ENCODE measurements at regions not wholly inside any gene's neighbourhood (a gene's known extent, or its start where the extent isn't known, plus 50 kb on each side); places are given as distances from the start of the nearest gene placed in this dataset.
"Not testable (repeated sequence)": the region's sequence is repeated elsewhere in the genome, so short reads cannot be mapped to it uniquely, and the experiment has no call there.

DNA sequence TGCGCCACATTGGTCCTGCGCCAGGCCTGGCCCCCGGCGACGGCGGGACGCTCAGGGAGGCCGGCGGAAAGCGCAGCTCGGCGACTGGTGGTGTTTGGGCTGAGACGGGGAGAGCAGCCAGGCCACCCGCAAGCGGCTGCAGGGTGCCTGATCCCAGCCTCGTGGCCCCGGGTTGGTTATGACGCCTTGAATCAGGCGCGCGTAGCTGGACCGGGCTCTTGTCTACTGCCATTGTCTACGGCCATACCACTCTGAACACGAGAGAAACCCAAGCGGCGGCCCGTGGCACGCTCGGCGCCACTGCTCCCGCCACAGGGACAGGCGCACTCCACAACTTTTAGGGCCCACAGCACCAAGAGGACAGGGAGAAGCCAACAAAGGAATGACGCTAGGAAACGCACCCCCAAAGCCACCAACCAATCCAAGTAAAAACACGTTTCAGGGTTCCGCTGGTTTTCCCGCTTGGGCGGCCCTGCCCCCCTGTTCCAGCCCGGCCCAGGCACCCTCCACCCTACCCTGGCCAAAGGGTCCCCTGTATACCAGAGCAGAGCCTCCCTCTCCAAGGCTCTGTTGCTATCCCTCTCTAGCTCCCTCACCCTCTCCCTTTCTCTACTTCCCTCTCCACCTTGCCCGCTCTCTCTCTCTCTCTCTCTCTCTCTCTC, 1849.3 kb upstream of the DEFB115 start:
- H3K27me3 ChIP-seq (ENCODE audit: insufficient read depth, low read length), result no peaks in the 10 kb centered on the region
- no peaks in the 10 kb centered on the region for H4K20me1 ChIP-seq (ENCODE audit: insufficient read depth, low read length)
- DNase-seq (ENCODE audit: insufficient read length, low spot score, missing footprints), result no peak
- no peak overlapping the region for H3K4me2 ChIP-seq (ENCODE audit: insufficient read depth, low read length)
- no peaks in the 10 kb centered on the region for H3K79me2 ChIP-seq (ENCODE audit: insufficient read depth, low read length)
- no peak overlapping the region for H3K4me3 ChIP-seq (ENCODE audit: insufficient read depth, low read length)
- H3K9me3 ChIP-seq (ENCODE audit: low read depth, low read length), result no peaks in the 10 kb centered on the region
- TF ChIP-seq, protein P1, sequence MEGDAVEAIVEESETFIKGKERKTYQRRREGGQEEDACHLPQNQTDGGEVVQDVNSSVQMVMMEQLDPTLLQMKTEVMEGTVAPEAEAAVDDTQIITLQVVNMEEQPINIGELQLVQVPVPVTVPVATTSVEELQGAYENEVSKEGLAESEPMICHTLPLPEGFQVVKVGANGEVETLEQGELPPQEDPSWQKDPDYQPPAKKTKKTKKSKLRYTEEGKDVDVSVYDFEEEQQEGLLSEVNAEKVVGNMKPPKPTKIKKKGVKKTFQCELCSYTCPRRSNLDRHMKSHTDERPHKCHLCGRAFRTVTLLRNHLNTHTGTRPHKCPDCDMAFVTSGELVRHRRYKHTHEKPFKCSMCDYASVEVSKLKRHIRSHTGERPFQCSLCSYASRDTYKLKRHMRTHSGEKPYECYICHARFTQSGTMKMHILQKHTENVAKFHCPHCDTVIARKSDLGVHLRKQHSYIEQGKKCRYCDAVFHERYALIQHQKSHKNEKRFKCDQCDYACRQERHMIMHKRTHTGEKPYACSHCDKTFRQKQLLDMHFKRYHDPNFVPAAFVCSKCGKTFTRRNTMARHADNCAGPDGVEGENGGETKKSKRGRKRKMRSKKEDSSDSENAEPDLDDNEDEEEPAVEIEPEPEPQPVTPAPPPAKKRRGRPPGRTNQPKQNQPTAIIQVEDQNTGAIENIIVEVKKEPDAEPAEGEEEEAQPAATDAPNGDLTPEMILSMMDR (IDR thresholded peaks at IDR 0.05; ENCODE audit: extremely low read depth, low read depth, low read length), result no peak
- H2AFZ ChIP-seq (ENCODE audit: low read length), result no peak overlapping the region
- no peak overlapping the region for H3K27ac ChIP-seq (ENCODE audit: low read depth, low read length)
- no peaks in the 10 kb centered on the region for H3K4me1 ChIP-seq (ENCODE audit: insufficient read depth, low read length)
- no peaks in the 10 kb centered on the region for H3K36me3 ChIP-seq (ENCODE audit: insufficient read depth, low read length)

GRCh38 chr20:29408707-29409106, 1848.8 kb upstream of the DEFB115 start:
- H4K20me1 ChIP-seq (ENCODE audit: insufficient read depth, low read length); H3K36me3 ChIP-seq (ENCODE audit: insufficient read depth, low read length); H3K4me3 ChIP-seq (ENCODE audit: insufficient read depth, low read length); H3K27ac ChIP-seq (ENCODE audit: low read depth, low read length); H2AFZ ChIP-seq (ENCODE audit: low read length); H3K4me1 ChIP-seq (ENCODE audit: insufficient read depth, low read length); H3K27me3 ChIP-seq (ENCODE audit: insufficient read depth, low read length); H3K9me3 ChIP-seq (ENCODE audit: low read depth, low read length); H3K4me2 ChIP-seq (ENCODE audit: insufficient read depth, low read length); H3K79me2 ChIP-seq (ENCODE audit: insufficient read depth, low read length): not testable (repeated sequence)
- DNase-seq (ENCODE audit: insufficient read length, low spot score, missing footprints), result peak; percentile 69

DNA sequence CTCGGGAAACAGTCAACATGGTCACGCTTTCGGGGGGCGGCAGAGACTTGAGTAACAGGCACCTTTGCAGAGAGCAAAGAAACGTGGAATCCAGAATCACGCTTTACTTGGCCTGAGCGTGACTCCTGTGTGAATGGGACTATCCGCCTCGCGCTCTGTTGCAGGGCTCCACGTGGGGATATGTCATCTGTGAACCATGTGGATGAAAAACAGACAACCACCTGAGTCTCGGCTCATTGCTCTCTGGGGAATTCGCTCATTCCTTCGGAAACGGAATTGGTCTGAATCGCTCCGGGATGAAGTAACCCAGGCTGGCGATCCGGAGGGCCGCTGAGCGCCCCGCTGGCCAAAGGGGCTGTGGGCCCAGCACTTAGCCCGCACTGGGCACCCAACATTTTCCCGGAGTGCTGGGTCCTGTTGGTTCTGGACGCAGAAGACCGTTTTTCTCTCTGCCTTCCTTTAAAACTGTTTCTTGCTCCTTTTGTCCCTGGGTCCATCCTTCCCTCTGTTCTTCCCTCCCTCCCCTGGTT, 1848.2 kb upstream of the DEFB115 start:
- H3K4me2 ChIP-seq (ENCODE audit: insufficient read depth, low read length); H3K9me3 ChIP-seq (ENCODE audit: low read depth, low read length): not testable (repeated sequence)

GRCh38 chr20:29409833-29410805, 1847.3 kb upstream of the DEFB115 start:
- Histone ChIP-seq H3K27me3 (ENCODE audit: insufficient read depth, low read length) (no peaks in the 10 kb centered on the region), H3K36me3 (ENCODE audit: insufficient read depth, low read length) (no peaks in the 10 kb centered on the region), H3K79me2 (ENCODE audit: insufficient read depth, low read length) (no peaks in the 10 kb centered on the region), H3K4me2 (ENCODE audit: insufficient read depth, low read length) (no peak overlapping the region), H3K9me3 (ENCODE audit: low read depth, low read length) (no peaks in the 10 kb centered on the region), H3K4me3 (ENCODE audit: insufficient read depth, low read length) (no peak overlapping the region), H3K27ac (ENCODE audit: low read depth, low read length) (no peak overlapping the region), H2AFZ (ENCODE audit: low read length) (no peak overlapping the region), H3K4me1 (ENCODE audit: insufficient read depth, low read length) (no peaks in the 10 kb centered on the region), H4K20me1 (ENCODE audit: insufficient read depth, low read length) (no peaks in the 10 kb centered on the region)
- DNase-seq (ENCODE audit: insufficient read length, low spot score, missing footprints), result peak; percentile 74
- TF ChIP-seq, protein P1 (IDR thresholded peaks at IDR 0.05; ENCODE audit: extremely low read depth, low read depth, low read length), result no peak

More for the DNA sequence above, 1848.2 kb upstream of the DEFB115 start:
- H3K4me3 ChIP-seq (ENCODE audit: insufficient read depth, low read length); H3K27me3 ChIP-seq (ENCODE audit: insufficient read depth, low read length); DNase-seq (ENCODE audit: insufficient read length, low spot score, missing footprints); H3K79me2 ChIP-seq (ENCODE audit: insufficient read depth, low read length); H2AFZ ChIP-seq (ENCODE audit: low read length); H3K36me3 ChIP-seq (ENCODE audit: insufficient read depth, low read length); H4K20me1 ChIP-seq (ENCODE audit: insufficient read depth, low read length); H3K4me1 ChIP-seq (ENCODE audit: insufficient read depth, low read length); H3K27ac ChIP-seq (ENCODE audit: low read depth, low read length): not testable (repeated sequence)
